Endothelial cell (in vitro differentiated cells): ENCODE measurements at regions not wholly inside any gene's neighbourhood (a gene's known extent, or its start where the extent isn't known, plus 50 kb on each side); places are given as distances from the start of the nearest gene placed in this dataset.

Experiments
- DNase-seq: peaks from one replicate; pipeline ENCODE4 v3.0.0; 2021; ENCODE audit warnings: low spot score
- H3K27ac Mint-ChIP-seq: one replicate; pipeline ENCODE4 v1.8.0; 2021; ENCODE audit warnings: mixed read lengths, inconsistent platforms; ENCODE audit not compliant: unreplicated experiment
- H3K27me3 Mint-ChIP-seq: one replicate; pipeline ENCODE4 v1.8.0; 2021; ENCODE audit warnings: mild to moderate bottlenecking, moderate library complexity, mixed read lengths, inconsistent platforms; ENCODE audit not compliant: unreplicated experiment
- H3K36me3 Mint-ChIP-seq: one replicate; pipeline ENCODE4 v1.8.0; 2021; ENCODE audit warnings: mild to moderate bottlenecking, low read depth, mixed read lengths, inconsistent platforms; ENCODE audit not compliant: unreplicated experiment
- H3K4me1 Mint-ChIP-seq: one replicate; pipeline ENCODE4 v1.8.0; 2021; ENCODE audit warnings: mild to moderate bottlenecking, mixed read lengths, inconsistent platforms; ENCODE audit not compliant: unreplicated experiment
- H3K4me3 Mint-ChIP-seq: one replicate; pipeline ENCODE4 v1.8.0; 2021; ENCODE audit warnings: mild to moderate bottlenecking, mixed read lengths, inconsistent platforms; ENCODE audit not compliant: unreplicated experiment
- H3K9me3 Mint-ChIP-seq: one replicate; pipeline ENCODE4 v1.8.0; 2021; ENCODE audit warnings: mixed read lengths, inconsistent platforms; ENCODE audit not compliant: unreplicated experiment
- CTCF ChIP-seq: fragments of 200-600 bp; sonication (generic); IDR thresholded peaks from one replicate; pipeline ENCODE4 v1.5.0; 2021; ENCODE audit warnings: antibody characterized with exemption; ENCODE audit not compliant: unreplicated experiment

GRCh38 chr13:24627090-24627714, 53.0 kb upstream of the ATP12A start:
- Mint-ChIP-seq H3K36me3 (no peaks in the 10 kb centered on the region), H3K4me3 (no peak overlapping the region), H3K27me3 (peaks cover 4% of the 10 kb centered on the region), H3K27ac (no peak overlapping the region), H3K9me3 (no peaks in the 10 kb centered on the region), H3K4me1 (peaks cover 29% of the 10 kb centered on the region)
- peak; percentile 84 for DNase-seq
- TF ChIP-seq CTCF, result peak; percentile 87

- no peak overlapping the region for H3K27ac Mint-ChIP-seq
- TF ChIP-seq CTCF, result no peak
- no peaks in the 10 kb centered on the region for H3K36me3 Mint-ChIP-seq
- H3K27me3 Mint-ChIP-seq, result peaks cover 4% of the 10 kb centered on the region
- no peak for DNase-seq
- H3K9me3 Mint-ChIP-seq, result no peaks in the 10 kb centered on the region
- no peak overlapping the region for H3K4me3 Mint-ChIP-seq
- peaks cover 29% of the 10 kb centered on the region for H3K4me1 Mint-ChIP-seq
Measured at GRCh38 chr13:24627946-24628345, 52.3 kb upstream of the ATP12A start.

GRCh38 chr13:24629320-24629719, 50.9 kb upstream of the ATP12A start:
- peaks cover 4% of the 10 kb centered on the region for H3K27me3 Mint-ChIP-seq
- H3K4me1 Mint-ChIP-seq, result peaks cover 29% of the 10 kb centered on the region
- H3K4me3 Mint-ChIP-seq, result no peak overlapping the region
- no peaks in the 10 kb centered on the region for H3K36me3 Mint-ChIP-seq
- H3K27ac Mint-ChIP-seq, result no peak overlapping the region
- DNase-seq, result no peak
- TF ChIP-seq CTCF, result no peak
- H3K9me3 Mint-ChIP-seq, result no peaks in the 10 kb centered on the region

- Mint-ChIP-seq H3K4me1 (peaks cover 24% of the 10 kb centered on the region), H3K27ac (no peak overlapping the region), H3K27me3 (peaks cover 2% of the 10 kb centered on the region), H3K36me3 (no peaks in the 10 kb centered on the region), H3K9me3 (no peaks in the 10 kb centered on the region), H3K4me3 (no peak overlapping the region)
- no peak for DNase-seq
- TF ChIP-seq CTCF, result no peak
Measured at GRCh38 chr13:24630121-24630520, 50.1 kb upstream of the ATP12A start.
